ENCODE measurements at regions not wholly inside any gene's neighbourhood (a gene's known extent, or its start where the extent isn't known, plus 50 kb on each side); places are given as distances from the start of the nearest gene placed in this dataset.
"Not testable (repeated sequence)": the region's sequence is repeated elsewhere in the genome, so short reads cannot be mapped to it uniquely, and the experiment has no call there.

DNA sequence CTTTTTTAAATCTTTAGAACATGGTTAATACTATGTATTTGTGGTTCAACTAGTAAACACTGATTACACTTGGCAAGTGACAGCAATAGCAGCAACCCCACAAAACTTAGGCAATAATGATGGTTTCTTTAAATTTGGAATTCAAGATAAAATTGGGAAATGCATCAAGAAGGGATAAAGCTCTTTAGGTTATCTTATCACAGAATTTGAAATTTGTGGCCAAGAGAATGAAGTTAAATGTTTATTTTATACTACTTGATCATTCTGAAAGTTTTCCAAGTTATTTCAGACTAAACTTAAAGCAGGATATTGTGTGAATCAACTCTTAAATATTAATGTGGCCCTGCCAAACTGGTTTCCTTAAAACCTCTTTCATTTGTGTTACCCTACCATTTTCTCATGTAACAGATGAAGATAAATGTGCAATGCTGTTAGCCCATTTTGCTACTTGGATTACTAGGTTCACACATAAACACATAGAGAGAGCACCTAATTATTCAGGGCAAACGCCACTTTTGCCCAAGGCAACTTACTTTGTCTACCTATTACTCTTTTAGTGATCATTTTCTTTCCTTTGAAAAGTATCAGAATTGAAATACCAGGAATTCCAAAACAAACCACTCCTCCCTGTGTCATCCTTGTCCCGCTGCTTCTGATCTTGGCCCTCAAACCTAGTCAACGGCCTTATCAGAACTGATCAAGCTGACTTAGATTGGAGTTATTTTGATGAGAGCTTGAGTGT is 186.7 kb upstream of the TENT5A start:
- no peak for DNase-seq
- H3K4me3 Mint-ChIP-seq, result no peak overlapping the region
- intact Hi-C loops (cut with micrococcal nuclease), result no loop called here
- CTCF ChIA-PET, result no interaction called here
- H3K9me3 Mint-ChIP-seq, result peaks cover 4% of the 10 kb centered on the region
- H3K27ac Mint-ChIP-seq, result no peak overlapping the region
- H3K36me3 Mint-ChIP-seq (ENCODE audit: low read depth), result no peaks in the 10 kb centered on the region
- no peaks in the 10 kb centered on the region for H3K27me3 Mint-ChIP-seq (ENCODE audit: low read depth)
- no peaks in the 10 kb centered on the region for H3K4me1 Mint-ChIP-seq (ENCODE audit: low read depth)

GRCh38 chr6:81938014-81938856 is 185.8 kb upstream of the TENT5A start:
- H3K9me3 Mint-ChIP-seq, result peaks cover 4% of the 10 kb centered on the region
- no peaks in the 10 kb centered on the region for H3K36me3 Mint-ChIP-seq (ENCODE audit: low read depth)
- no peaks in the 10 kb centered on the region for H3K27me3 Mint-ChIP-seq (ENCODE audit: low read depth)
- CTCF ChIA-PET, result no interaction called here
- no peaks in the 10 kb centered on the region for H3K4me1 Mint-ChIP-seq (ENCODE audit: low read depth)
- no peak for DNase-seq
- no peak overlapping the region for H3K4me3 Mint-ChIP-seq
- H3K27ac Mint-ChIP-seq, result no peak overlapping the region
- intact Hi-C loops (cut with micrococcal nuclease), result no loop called here

- no peaks in the 10 kb centered on the region for H3K27me3 Mint-ChIP-seq (ENCODE audit: low read depth)
- CTCF ChIA-PET, result no interaction called here
- no peak for DNase-seq
- intact Hi-C loops (cut with micrococcal nuclease), result no loop called here
- H3K27ac Mint-ChIP-seq, result no peak overlapping the region
- H3K9me3 Mint-ChIP-seq, result peaks cover 4% of the 10 kb centered on the region
- no peaks in the 10 kb centered on the region for H3K4me1 Mint-ChIP-seq (ENCODE audit: low read depth)
- H3K4me3 Mint-ChIP-seq, result no peak overlapping the region
- H3K36me3 Mint-ChIP-seq (ENCODE audit: low read depth), result no peaks in the 10 kb centered on the region
These were observed 184.9 kb upstream of the TENT5A start for GRCh38 chr6:81937296-81937937.

- CTCF ChIA-PET, result no interaction called here
- Mint-ChIP-seq H3K27ac (no peak overlapping the region), H3K27me3 (ENCODE audit: low read depth) (no peaks in the 10 kb centered on the region), H3K36me3 (ENCODE audit: low read depth) (no peaks in the 10 kb centered on the region), H3K4me3 (no peak overlapping the region), H3K9me3 (peaks cover 4% of the 10 kb centered on the region), H3K4me1 (ENCODE audit: low read depth) (no peaks in the 10 kb centered on the region)
- intact Hi-C loops (cut with micrococcal nuclease), result no loop called here
- DNase-seq, result no peak
These were observed 182.5 kb upstream of the TENT5A start for GRCh38 chr6:81934936-81935335.

DNA sequence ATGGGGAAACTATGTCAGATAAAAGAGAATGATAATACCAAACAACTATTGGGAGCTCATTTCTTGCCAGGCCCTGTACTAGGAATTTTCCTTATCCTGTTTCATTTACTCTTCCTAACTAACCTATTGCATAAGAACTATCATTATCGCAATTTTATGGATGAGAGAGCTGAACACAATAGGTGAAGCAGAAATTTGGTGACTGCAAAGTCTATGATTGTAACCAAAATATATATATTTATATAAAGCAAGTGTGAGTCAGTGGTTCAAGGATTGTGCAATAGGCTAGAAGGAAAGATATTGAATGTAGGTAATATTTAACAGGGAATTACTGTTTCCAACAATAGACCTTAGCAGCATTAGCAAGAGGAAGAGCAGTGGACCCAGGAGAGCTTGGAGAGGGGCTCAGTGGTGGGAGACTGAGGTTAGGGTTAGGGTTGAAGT is 181.1 kb upstream of the TENT5A start:
- no peak for DNase-seq
- H3K4me3 Mint-ChIP-seq, result no peak overlapping the region
- H3K27me3 Mint-ChIP-seq (ENCODE audit: low read depth), result no peaks in the 10 kb centered on the region
- CTCF ChIA-PET, result interaction anchor here (0.7 kb wide), 1 partner anchor 24 kb away, joined by 3 read pairs; no protein-coding TSS in a partner anchor
- no peak overlapping the region for H3K27ac Mint-ChIP-seq
- H3K9me3 Mint-ChIP-seq, result peaks cover 4% of the 10 kb centered on the region
- intact Hi-C loops (cut with micrococcal nuclease), result no loop called here
- no peaks in the 10 kb centered on the region for H3K4me1 Mint-ChIP-seq (ENCODE audit: low read depth)
- no peaks in the 10 kb centered on the region for H3K36me3 Mint-ChIP-seq (ENCODE audit: low read depth)

DNA sequence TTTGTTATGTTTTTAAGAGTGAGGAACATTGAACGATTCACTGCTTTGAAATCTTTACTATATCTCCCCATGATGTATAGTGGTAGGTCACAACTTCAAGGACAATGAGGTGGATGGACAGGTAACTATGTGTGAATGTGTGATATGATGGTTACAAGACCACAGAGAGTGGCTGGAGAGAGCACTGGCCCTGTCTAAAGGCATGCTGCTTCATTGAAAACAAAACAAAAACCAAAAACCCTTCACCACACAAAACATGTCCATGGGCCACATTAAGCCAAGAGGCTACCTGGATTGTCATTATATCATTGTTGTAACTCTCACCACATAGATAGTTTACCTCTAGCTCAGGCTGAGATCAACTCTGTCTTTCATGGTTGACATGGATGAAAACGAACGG is 180.6 kb upstream of the TENT5A start:
- H3K4me3 Mint-ChIP-seq, result no peak overlapping the region
- no peaks in the 10 kb centered on the region for H3K27me3 Mint-ChIP-seq (ENCODE audit: low read depth)
- no peak for DNase-seq
- no peaks in the 10 kb centered on the region for H3K36me3 Mint-ChIP-seq (ENCODE audit: low read depth)
- CTCF ChIA-PET, result interaction anchor here (0.7 kb wide), 1 partner anchor 23 kb away, joined by 3 read pairs; no protein-coding TSS in a partner anchor
- intact Hi-C loops (cut with micrococcal nuclease), result no loop called here
- no peak overlapping the region for H3K27ac Mint-ChIP-seq
- no peaks in the 10 kb centered on the region for H3K4me1 Mint-ChIP-seq (ENCODE audit: low read depth)
- peaks cover 4% of the 10 kb centered on the region for H3K9me3 Mint-ChIP-seq

GRCh38 chr6:81932448-81932847 is 180.0 kb upstream of the TENT5A start:
- H3K9me3 Mint-ChIP-seq; H3K4me3 Mint-ChIP-seq; H3K27me3 Mint-ChIP-seq (ENCODE audit: low read depth); H3K4me1 Mint-ChIP-seq (ENCODE audit: low read depth); DNase-seq; CTCF ChIA-PET; intact Hi-C loops (cut with micrococcal nuclease); H3K27ac Mint-ChIP-seq; H3K36me3 Mint-ChIP-seq (ENCODE audit: low read depth): not testable (repeated sequence)

GRCh38 chr6:81929828-81930227 is 177.3 kb upstream of the TENT5A start:
- Mint-ChIP-seq H3K4me3 (no peak overlapping the region), H3K36me3 (ENCODE audit: low read depth) (no peaks in the 10 kb centered on the region), H3K4me1 (ENCODE audit: low read depth) (no peaks in the 10 kb centered on the region), H3K27ac (no peak overlapping the region), H3K9me3 (no peaks in the 10 kb centered on the region), H3K27me3 (ENCODE audit: low read depth) (no peaks in the 10 kb centered on the region)
- CTCF ChIA-PET, result no interaction called here
- DNase-seq, result no peak
- intact Hi-C loops (cut with micrococcal nuclease), result no loop called here

DNA sequence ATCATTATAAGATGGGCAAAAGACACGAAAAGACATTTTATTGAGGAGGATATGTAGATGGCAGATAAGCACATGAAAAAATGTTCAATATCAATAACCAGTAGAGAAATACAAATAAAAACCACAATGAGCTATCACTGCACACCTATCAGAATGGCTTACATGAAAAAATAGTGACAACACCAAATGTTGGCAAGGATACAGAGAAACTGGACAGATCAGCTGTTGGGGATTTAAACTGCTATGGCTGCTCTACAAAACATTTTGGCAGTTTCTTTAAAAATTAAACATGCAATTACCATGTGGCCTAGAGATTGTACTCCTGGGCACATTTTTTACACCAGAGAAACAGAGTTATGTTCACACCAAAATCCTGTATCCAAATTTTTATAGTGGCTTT is 172.7 kb upstream of the TENT5A start:
- intact Hi-C loops (cut with micrococcal nuclease), result no loop called here
- no peaks in the 10 kb centered on the region for H3K9me3 Mint-ChIP-seq

DNA sequence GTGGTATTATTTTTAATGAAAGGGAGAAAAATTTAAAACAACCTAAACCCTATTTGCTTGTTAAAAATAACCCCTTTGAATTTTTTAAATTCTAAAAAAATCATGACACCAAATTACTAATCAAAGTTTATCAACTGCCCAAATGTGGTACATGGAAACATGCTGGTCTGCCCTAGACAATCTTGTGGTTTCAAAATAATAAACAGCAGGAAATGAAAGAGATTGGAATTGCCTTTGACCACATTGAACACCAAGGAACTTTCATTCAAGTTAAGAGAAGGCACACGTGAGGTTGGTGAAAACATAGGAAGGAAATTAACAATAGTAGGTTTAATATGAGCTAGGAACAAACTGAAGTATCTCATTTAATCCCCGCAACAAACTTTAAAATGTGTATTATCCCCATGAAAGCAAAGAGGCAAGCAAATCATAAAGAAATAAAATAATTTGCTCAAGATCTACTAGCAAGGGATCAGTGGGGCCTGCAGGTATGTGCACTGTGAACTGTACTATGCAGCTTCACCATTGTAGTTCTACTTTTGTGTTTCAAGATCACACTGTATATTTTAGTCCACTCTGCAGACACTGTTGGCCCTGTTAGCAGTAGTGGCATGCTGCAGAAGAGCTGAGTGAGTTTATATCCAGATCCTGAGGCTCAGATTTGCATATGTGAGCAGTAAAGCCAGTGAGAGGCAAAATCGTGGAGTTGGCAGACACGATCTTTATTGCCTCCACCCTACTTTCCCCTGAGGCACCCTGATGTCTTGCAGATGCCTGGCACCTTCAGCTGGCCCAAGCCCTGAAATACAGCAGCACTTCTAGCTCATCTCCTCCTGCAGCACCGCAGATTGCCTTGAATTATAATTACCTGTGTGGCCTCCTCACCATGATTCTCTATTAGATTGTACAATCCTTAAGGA is 157.8 kb upstream of the TENT5A start:
- CTCF ChIA-PET, result interaction anchor here (0.6 kb wide), 1 partner anchor 23 kb away, joined by 3 read pairs; no protein-coding TSS in a partner anchor
- H3K9me3 Mint-ChIP-seq, result peaks cover 2% of the 10 kb centered on the region
- H3K27me3 Mint-ChIP-seq (ENCODE audit: low read depth), result peaks cover 2% of the 10 kb centered on the region
- no peak for DNase-seq
- H3K36me3 Mint-ChIP-seq (ENCODE audit: low read depth), result no peaks in the 10 kb centered on the region
- H3K4me3 Mint-ChIP-seq, result no peak overlapping the region
- H3K27ac Mint-ChIP-seq, result no peak overlapping the region
- intact Hi-C loops (cut with micrococcal nuclease), result no loop called here
- H3K4me1 Mint-ChIP-seq (ENCODE audit: low read depth), result no peaks in the 10 kb centered on the region

More for the DNA sequence above, 172.7 kb upstream of the TENT5A start:
- Mint-ChIP-seq H3K36me3 (ENCODE audit: low read depth) (no peaks in the 10 kb centered on the region), H3K27ac (no peak overlapping the region), H3K27me3 (ENCODE audit: low read depth) (no peaks in the 10 kb centered on the region), H3K4me3 (no peak overlapping the region), H3K4me1 (ENCODE audit: low read depth) (no peaks in the 10 kb centered on the region)
- no peak for DNase-seq
- CTCF ChIA-PET, result no interaction called here

GRCh38 chr6:81909162-81909561 is 156.7 kb upstream of the TENT5A start:
- Mint-ChIP-seq H3K4me1 (ENCODE audit: low read depth) (no peaks in the 10 kb centered on the region), H3K36me3 (ENCODE audit: low read depth) (no peaks in the 10 kb centered on the region), H3K4me3 (no peak overlapping the region), H3K27me3 (ENCODE audit: low read depth) (peaks cover 2% of the 10 kb centered on the region), H3K9me3 (peaks cover 2% of the 10 kb centered on the region), H3K27ac (no peak overlapping the region)
- intact Hi-C loops (cut with micrococcal nuclease), result no loop called here
- CTCF ChIA-PET, result no interaction called here
- no peak for DNase-seq

DNA sequence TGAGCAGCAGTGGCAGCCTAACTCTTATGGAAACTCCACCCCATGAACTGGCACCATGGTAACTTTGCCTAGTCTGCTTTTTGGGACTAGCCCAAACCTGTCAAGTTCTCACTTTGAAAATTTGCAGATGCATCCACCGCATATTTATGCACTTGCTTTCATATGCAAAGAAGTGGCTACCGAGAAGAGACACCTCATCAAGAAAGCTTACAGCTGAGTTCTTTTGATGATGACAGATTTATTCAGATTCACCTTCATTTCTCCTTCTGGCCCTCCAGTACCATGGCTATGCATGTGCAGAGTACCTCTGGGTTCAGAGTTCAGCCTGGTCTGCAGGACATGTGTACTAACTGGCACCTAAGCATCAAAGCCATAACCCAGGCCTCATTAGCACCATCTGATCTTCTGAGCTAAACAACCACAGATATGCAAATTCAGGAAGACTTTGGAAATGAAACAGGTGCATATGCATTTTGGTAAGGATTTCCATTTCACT is 154.3 kb upstream of the TENT5A start:
- Mint-ChIP-seq H3K27ac (no peak overlapping the region), H3K9me3 (peaks cover 2% of the 10 kb centered on the region), H3K4me1 (ENCODE audit: low read depth) (no peaks in the 10 kb centered on the region), H3K27me3 (ENCODE audit: low read depth) (no peaks in the 10 kb centered on the region), H3K4me3 (no peak overlapping the region), H3K36me3 (ENCODE audit: low read depth) (no peaks in the 10 kb centered on the region)
- intact Hi-C loops (cut with micrococcal nuclease), result no loop called here
- CTCF ChIA-PET, result no interaction called here
- DNase-seq, result no peak
